ENCODE measurements at regions not wholly inside any gene's neighbourhood (a gene's known extent, or its start where the extent isn't known, plus 50 kb on each side); places are given as distances from the start of the nearest gene placed in this dataset.
"Not testable (repeated sequence)": the region's sequence is repeated elsewhere in the genome, so short reads cannot be mapped to it uniquely, and the experiment has no call there.

DNA sequence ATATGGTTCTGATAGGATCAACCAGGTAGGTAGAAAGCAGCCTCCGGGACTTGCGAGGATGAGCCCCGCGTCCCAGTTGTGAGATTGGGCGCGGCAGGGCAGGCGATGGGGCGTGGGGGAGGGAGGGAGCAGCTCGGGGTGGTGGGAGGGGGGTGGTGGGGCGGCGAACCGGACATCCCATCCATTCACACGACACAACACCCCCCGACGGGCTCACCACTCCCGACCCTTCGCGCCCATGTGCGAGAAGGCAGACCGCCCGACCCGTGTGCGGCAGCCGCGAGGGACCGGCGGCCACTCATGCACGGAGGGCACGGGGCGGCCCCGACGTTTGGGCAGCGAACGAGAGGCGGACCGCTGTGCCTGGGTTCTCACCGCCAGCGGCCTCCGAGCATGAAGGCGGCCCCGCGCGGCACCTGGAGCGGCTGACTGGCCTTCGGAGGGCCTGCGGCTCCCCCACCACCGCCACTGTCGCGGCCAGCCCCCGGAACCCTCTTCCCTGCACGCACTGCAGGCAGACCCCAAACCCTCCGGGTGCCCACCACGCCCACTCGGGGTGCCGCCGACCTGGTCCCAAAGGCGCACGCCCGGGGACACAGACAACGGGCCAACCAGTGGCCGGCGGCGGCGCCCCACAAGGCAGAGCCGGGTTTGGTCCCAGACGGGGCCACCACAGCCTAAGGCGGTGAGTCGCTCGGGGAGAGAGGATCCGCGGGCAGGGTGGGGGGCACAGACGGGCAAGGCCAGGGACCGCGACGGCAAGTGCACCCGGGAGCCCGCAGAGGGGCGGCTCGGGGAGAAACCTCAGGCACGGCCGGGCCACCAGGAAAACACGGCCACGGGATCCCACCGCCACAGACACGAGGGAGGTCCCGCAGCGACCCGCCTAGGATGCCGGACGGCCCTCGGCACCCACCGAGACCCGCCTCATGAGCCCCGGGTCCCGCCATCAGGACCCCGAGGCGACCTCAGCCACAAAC is 769.2 kb upstream of the DEFB115 start:
- H3K27ac ChIP-seq (ENCODE audit: low read depth, low read length), result no peak overlapping the region
- no CpG with 5 or more reads among the region's 97 CpGs for WGBS (ENCODE audit: extremely low coverage, insufficient coverage, low lambda C conversion rate)
- no peak overlapping the region for H3K9ac ChIP-seq (ENCODE audit: low read length)
- H2BK5ac ChIP-seq (ENCODE audit: low read length), result no peak overlapping the region
- H2BK120ac ChIP-seq (ENCODE audit: low read depth, low read length), result no peak overlapping the region
- no peak overlapping the region for H3K4me3 ChIP-seq (ENCODE audit: low read length)
- no peaks in the 10 kb centered on the region for H3K79me2 ChIP-seq (ENCODE audit: control insufficient read depth, insufficient read depth, low read length)
- DNase-seq, result no peak
- no peaks in the 10 kb centered on the region for H3K4me1 ChIP-seq (ENCODE audit: control insufficient read depth, low read depth, low read length)
- no peak overlapping the region for H2AK5ac ChIP-seq (ENCODE audit: low read length)
- H3K56ac ChIP-seq (ENCODE audit: low read length), result no peak overlapping the region
- no peaks in the 10 kb centered on the region for H3K79me1 ChIP-seq (ENCODE audit: low read length)
- no peak overlapping the region for H3K23ac ChIP-seq (ENCODE audit: low read length)
- H3K18ac ChIP-seq (ENCODE audit: low read length), result no peak overlapping the region
- H3K36me3 ChIP-seq (ENCODE audit: control insufficient read depth, insufficient read depth, low read length), result no peaks in the 10 kb centered on the region
- H3K4ac ChIP-seq (ENCODE audit: low read depth, low read length), result no peak overlapping the region
- H4K8ac ChIP-seq (ENCODE audit: low read depth, low read length), result no peak overlapping the region
- no peak overlapping the region for H2BK15ac ChIP-seq (replicated peaks; ENCODE audit: low read depth)
- no peaks in the 10 kb centered on the region for H3K27me3 ChIP-seq (ENCODE audit: insufficient read depth, low read length, poor library complexity)
- H3K4me2 ChIP-seq (ENCODE audit: low read length), result no peak overlapping the region
- H4K5ac ChIP-seq (ENCODE audit: low read length), result no peak overlapping the region

DNA sequence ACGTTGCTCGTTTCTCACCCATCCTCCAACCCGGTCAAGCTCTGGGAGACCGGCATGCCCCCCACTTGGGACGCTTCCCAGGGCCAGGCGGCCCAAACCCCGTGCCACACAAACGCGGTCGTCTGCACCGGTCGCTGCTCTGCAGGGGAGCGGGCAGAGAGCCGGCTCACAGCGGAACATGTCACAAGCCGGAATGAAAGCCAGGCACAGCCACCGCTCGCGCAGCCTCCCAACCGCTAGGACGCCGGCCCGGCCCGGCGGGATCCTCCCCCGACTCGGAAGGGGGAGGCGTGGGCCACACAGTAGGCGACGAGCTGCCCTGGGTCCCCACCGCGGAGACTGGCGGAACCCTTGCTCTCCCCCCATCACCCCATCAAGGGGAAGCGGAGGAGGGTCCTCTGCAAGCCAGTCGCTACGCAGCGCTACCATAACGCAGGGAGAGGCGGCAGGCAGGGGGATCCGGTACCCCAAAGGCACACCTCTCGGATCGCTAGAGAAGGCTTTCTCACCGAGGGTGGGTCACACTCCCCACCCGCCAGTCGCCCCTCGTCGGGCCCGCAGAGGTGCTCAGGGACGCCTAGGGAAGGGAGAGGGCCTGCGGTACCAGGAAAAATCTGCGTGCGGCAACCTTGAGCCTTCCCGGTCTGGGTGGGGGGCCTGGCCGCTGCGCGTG is 768.4 kb upstream of the DEFB115 start:
- Histone ChIP-seq H4K5ac (ENCODE audit: low read length) (no peak overlapping the region), H2BK120ac (ENCODE audit: low read depth, low read length) (no peak overlapping the region), H3K79me1 (ENCODE audit: low read length) (no peaks in the 10 kb centered on the region), H3K9ac (ENCODE audit: low read length) (no peak overlapping the region), H3K27ac (ENCODE audit: low read depth, low read length) (no peak overlapping the region), H3K79me2 (ENCODE audit: control insufficient read depth, insufficient read depth, low read length) (no peaks in the 10 kb centered on the region), H2BK5ac (ENCODE audit: low read length) (no peak overlapping the region), H3K27me3 (ENCODE audit: insufficient read depth, low read length, poor library complexity) (no peaks in the 10 kb centered on the region), H2BK15ac (replicated peaks; ENCODE audit: low read depth) (no peak overlapping the region), H3K56ac (ENCODE audit: low read length) (no peak overlapping the region), H4K8ac (ENCODE audit: low read depth, low read length) (no peak overlapping the region), H3K4me2 (ENCODE audit: low read length) (no peak overlapping the region), H3K18ac (ENCODE audit: low read length) (no peak overlapping the region), H3K4me3 (ENCODE audit: low read length) (no peak overlapping the region), H3K23ac (ENCODE audit: low read length) (no peak overlapping the region), H3K36me3 (ENCODE audit: control insufficient read depth, insufficient read depth, low read length) (no peaks in the 10 kb centered on the region), H3K4ac (ENCODE audit: low read depth, low read length) (no peak overlapping the region), H3K4me1 (ENCODE audit: control insufficient read depth, low read depth, low read length) (no peaks in the 10 kb centered on the region), H2AK5ac (ENCODE audit: low read length) (no peak overlapping the region)
- no CpG with 5 or more reads among the region's 56 CpGs for WGBS (ENCODE audit: extremely low coverage, insufficient coverage, low lambda C conversion rate)
- no peak for DNase-seq

DNA sequence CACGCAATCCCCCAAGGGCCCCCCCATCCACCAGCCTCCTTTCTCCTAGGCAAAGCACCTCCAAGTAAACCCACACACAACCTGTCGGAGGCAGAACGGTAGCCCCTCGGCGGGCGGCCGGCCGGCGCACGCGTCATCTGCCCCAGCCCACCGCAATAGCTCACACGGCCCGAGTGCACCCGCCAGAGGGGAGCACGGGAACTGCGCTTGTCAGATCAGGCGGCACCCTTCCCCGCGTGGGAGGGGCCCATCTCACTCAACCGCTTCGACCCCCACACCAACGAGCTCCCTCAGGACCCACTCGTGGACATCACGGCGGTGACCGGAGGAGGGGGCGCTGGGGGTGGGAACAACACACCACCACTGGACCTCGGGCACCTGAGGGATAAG is 767.9 kb upstream of the DEFB115 start:
- Histone ChIP-seq H3K23ac (ENCODE audit: low read length) (no peak overlapping the region), H3K4me1 (ENCODE audit: control insufficient read depth, low read depth, low read length) (no peaks in the 10 kb centered on the region), H3K4me2 (ENCODE audit: low read length) (no peak overlapping the region), H3K79me1 (ENCODE audit: low read length) (no peaks in the 10 kb centered on the region), H4K5ac (ENCODE audit: low read length) (no peak overlapping the region), H3K56ac (ENCODE audit: low read length) (no peak overlapping the region), H3K4me3 (ENCODE audit: low read length) (no peak overlapping the region), H3K18ac (ENCODE audit: low read length) (no peak overlapping the region), H2BK120ac (ENCODE audit: low read depth, low read length) (no peak overlapping the region), H3K79me2 (ENCODE audit: control insufficient read depth, insufficient read depth, low read length) (no peaks in the 10 kb centered on the region), H3K9ac (ENCODE audit: low read length) (no peak overlapping the region), H2BK15ac (replicated peaks; ENCODE audit: low read depth) (no peak overlapping the region), H3K4ac (ENCODE audit: low read depth, low read length) (no peak overlapping the region), H2BK5ac (ENCODE audit: low read length) (no peak overlapping the region), H4K8ac (ENCODE audit: low read depth, low read length) (no peak overlapping the region), H3K36me3 (ENCODE audit: control insufficient read depth, insufficient read depth, low read length) (no peaks in the 10 kb centered on the region), H2AK5ac (ENCODE audit: low read length) (no peak overlapping the region), H3K27ac (ENCODE audit: low read depth, low read length) (no peak overlapping the region), H3K27me3 (ENCODE audit: insufficient read depth, low read length, poor library complexity) (no peaks in the 10 kb centered on the region)
- WGBS (ENCODE audit: extremely low coverage, insufficient coverage, low lambda C conversion rate), result no CpG with 5 or more reads among the region's 29 CpGs
- DNase-seq, result no peak

DNA sequence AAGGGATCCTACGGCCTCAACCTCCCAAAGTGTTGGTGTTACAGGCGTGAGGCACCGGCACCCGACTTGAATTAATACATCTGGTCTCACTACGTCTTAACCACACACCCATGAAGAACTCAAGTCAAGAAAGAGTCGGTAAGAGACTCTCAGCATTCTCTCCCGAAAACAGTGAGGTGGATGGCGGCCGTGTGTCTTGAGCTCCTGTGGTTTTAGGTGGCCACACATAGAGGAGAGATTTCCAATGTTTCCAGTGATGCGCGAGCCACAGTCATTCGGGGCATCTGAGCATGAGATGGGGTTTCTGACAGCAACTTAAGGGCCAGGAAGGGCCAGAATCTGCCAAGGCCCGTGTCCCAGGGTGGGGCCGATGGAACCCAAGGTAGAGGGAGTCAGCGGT is 766.4 kb upstream of the DEFB115 start:
- Histone ChIP-seq H3K36me3 (ENCODE audit: control insufficient read depth, insufficient read depth, low read length) (no peaks in the 10 kb centered on the region), H4K8ac (ENCODE audit: low read depth, low read length) (no peak overlapping the region), H3K18ac (ENCODE audit: low read length) (no peak overlapping the region), H3K79me2 (ENCODE audit: control insufficient read depth, insufficient read depth, low read length) (no peaks in the 10 kb centered on the region), H2AK5ac (ENCODE audit: low read length) (no peak overlapping the region), H2BK15ac (replicated peaks; ENCODE audit: low read depth) (no peak overlapping the region), H3K79me1 (ENCODE audit: low read length) (no peaks in the 10 kb centered on the region), H3K23ac (ENCODE audit: low read length) (no peak overlapping the region), H3K4me1 (ENCODE audit: control insufficient read depth, low read depth, low read length) (no peaks in the 10 kb centered on the region), H3K4me2 (ENCODE audit: low read length) (no peak overlapping the region), H2BK5ac (ENCODE audit: low read length) (no peak overlapping the region), H3K27ac (ENCODE audit: low read depth, low read length) (no peak overlapping the region), H3K56ac (ENCODE audit: low read length) (no peak overlapping the region), H3K27me3 (ENCODE audit: insufficient read depth, low read length, poor library complexity) (no peaks in the 10 kb centered on the region), H4K5ac (ENCODE audit: low read length) (no peak overlapping the region), H3K9ac (ENCODE audit: low read length) (no peak overlapping the region), H3K4ac (ENCODE audit: low read depth, low read length) (no peak overlapping the region), H3K4me3 (ENCODE audit: low read length) (no peak overlapping the region), H2BK120ac (ENCODE audit: low read depth, low read length) (no peak overlapping the region)
- no peak for DNase-seq
- no CpG with 5 or more reads among the region's 15 CpGs for WGBS (ENCODE audit: extremely low coverage, insufficient coverage, low lambda C conversion rate)

DNA sequence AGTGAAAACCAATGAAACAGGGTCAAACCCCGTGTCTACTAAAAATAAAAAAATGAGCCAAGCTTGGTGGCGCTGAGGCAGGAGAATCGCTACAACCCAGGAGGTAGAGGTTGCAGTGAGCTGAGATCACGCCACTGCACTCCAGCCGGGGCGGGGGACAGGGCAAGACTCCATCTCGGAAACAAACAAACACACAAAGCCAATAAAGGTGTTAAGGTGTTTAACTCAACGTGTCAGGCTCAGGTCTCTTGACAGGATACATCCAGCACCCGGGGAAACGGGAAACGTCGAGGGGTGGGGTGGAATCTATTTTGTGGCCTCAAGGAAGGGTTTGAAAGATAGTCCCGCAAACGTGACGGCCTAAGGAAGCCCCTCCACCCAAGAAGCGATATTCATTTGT is 760.8 kb upstream of the DEFB115 start:
- H3K4me2 ChIP-seq (ENCODE audit: low read length); H3K79me2 ChIP-seq (ENCODE audit: control insufficient read depth, insufficient read depth, low read length); H3K23ac ChIP-seq (ENCODE audit: low read length); H2BK120ac ChIP-seq (ENCODE audit: low read depth, low read length); H3K9ac ChIP-seq (ENCODE audit: low read length); H3K56ac ChIP-seq (ENCODE audit: low read length); H3K27ac ChIP-seq (ENCODE audit: low read depth, low read length); H3K36me3 ChIP-seq (ENCODE audit: control insufficient read depth, insufficient read depth, low read length); H3K4me3 ChIP-seq (ENCODE audit: low read length); H3K18ac ChIP-seq (ENCODE audit: low read length); H3K27me3 ChIP-seq (ENCODE audit: insufficient read depth, low read length, poor library complexity); H3K79me1 ChIP-seq (ENCODE audit: low read length); H3K4ac ChIP-seq (ENCODE audit: low read depth, low read length); H4K5ac ChIP-seq (ENCODE audit: low read length); H4K8ac ChIP-seq (ENCODE audit: low read depth, low read length); H2AK5ac ChIP-seq (ENCODE audit: low read length); H2BK5ac ChIP-seq (ENCODE audit: low read length); DNase-seq; H3K4me1 ChIP-seq (ENCODE audit: control insufficient read depth, low read depth, low read length); H2BK15ac ChIP-seq (replicated peaks; ENCODE audit: low read depth): not testable (repeated sequence)
- WGBS (ENCODE audit: extremely low coverage, insufficient coverage, low lambda C conversion rate), result no CpG with 5 or more reads among the region's 16 CpGs
